ENCODE measurements at regions not wholly inside any gene's neighbourhood (a gene's known extent, or its start where the extent isn't known, plus 50 kb on each side); places are given as distances from the start of the nearest gene placed in this dataset.
"Not testable (repeated sequence)": the region's sequence is repeated elsewhere in the genome, so short reads cannot be mapped to it uniquely, and the experiment has no call there.

DNA sequence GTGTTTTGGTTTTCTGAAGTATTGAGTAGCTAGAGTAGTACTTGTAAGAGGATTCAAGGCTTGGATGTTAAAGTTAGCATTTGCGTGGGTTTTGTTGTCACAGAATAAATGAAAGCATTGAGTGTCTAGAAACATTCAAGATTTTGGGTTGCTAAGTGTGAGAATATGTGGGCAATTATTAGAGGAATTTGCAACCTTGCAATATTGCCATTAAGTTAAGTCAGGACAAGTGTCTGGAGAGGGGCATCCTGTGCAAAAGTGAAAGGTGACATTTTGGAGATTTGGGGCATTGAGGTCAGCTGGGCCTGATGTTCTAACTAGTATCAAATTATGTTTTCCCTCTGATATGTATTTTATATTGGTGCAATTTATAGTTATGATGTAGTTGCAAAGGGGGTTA is 533.9 kb upstream of the GRID2 start:
- DNase-seq (ENCODE audit: extremely low spot score): no peak
- TF ChIP-seq, protein P1, sequence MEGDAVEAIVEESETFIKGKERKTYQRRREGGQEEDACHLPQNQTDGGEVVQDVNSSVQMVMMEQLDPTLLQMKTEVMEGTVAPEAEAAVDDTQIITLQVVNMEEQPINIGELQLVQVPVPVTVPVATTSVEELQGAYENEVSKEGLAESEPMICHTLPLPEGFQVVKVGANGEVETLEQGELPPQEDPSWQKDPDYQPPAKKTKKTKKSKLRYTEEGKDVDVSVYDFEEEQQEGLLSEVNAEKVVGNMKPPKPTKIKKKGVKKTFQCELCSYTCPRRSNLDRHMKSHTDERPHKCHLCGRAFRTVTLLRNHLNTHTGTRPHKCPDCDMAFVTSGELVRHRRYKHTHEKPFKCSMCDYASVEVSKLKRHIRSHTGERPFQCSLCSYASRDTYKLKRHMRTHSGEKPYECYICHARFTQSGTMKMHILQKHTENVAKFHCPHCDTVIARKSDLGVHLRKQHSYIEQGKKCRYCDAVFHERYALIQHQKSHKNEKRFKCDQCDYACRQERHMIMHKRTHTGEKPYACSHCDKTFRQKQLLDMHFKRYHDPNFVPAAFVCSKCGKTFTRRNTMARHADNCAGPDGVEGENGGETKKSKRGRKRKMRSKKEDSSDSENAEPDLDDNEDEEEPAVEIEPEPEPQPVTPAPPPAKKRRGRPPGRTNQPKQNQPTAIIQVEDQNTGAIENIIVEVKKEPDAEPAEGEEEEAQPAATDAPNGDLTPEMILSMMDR (IDR thresholded peaks at IDR 0.05; ENCODE audit: control extremely low read depth, extremely low read depth, low read depth, missing control alignments): no peak
- POLR2A ChIA-PET: no interaction called here
- CTCF ChIA-PET: no interaction called here

DNA sequence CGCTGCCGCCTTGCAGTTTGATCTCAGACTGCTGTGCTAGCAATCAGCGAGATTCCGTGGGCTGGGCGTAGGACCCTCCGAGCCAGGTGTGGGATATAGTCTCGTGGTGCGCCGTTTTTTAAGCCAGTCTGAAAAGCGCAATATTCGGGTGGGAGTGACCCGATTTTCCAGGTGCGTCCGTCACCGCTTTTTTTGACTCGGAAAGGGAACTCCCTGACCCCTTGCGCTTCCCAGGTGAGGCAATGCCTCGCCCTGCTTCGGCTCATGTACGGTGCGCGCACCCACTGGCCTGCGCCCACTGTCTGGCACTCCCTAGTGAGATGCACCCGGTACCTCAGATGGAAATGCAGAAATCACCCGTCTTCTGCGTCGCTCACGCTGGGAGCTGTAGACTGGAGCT is 512.1 kb upstream of the GRID2 start:
- DNase-seq (ENCODE audit: extremely low spot score); POLR2A ChIA-PET; CTCF ChIA-PET: not testable (repeated sequence)

DNA sequence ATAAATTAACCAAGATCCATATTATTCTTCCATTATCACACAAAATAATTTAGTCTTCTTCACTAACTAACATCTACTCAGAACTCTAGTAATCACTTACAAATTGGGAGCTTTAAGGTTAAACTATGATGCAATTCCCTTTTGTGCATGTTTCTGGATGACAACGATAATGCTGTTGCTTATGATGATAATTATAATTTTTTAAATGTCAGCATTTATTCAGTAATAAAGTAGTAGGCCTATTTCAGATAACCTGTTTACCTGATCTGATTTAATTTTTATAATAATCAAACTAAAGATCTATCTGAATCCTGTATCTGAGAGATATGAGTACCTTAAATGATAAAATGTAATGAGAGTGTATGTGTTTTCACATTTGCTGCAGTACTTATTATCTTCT is 507.8 kb upstream of the GRID2 start:
- DNase-seq (ENCODE audit: extremely low spot score): no peak
- TF ChIP-seq, protein P1 (IDR thresholded peaks at IDR 0.05; ENCODE audit: control extremely low read depth, extremely low read depth, low read depth, missing control alignments): no peak
- POLR2A ChIA-PET: no interaction called here
- CTCF ChIA-PET: no interaction called here

DNA sequence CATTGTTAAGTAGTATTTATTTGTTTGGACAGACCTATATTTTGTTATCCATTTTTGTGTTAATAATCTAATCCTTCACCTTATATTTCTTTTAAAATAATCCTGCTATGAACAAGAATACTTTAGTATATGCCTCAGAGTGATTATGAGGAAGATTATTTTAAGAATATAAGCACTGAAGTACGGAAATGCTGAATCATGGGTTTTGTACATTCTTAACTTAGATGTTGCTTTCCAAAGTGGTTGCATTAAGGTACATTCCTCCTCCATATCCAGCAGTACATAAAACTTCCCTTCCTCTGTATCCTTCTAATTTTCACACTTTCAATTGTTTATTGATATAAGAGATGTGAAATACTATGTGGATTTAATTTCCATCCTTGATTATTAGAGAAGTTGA is 491.4 kb upstream of the GRID2 start:
- CTCF ChIA-PET: no interaction called here
- POLR2A ChIA-PET: no interaction called here
- TF ChIP-seq, protein P1 (IDR thresholded peaks at IDR 0.05; ENCODE audit: control extremely low read depth, extremely low read depth, low read depth, missing control alignments): no peak
- DNase-seq (ENCODE audit: extremely low spot score): no peak

DNA sequence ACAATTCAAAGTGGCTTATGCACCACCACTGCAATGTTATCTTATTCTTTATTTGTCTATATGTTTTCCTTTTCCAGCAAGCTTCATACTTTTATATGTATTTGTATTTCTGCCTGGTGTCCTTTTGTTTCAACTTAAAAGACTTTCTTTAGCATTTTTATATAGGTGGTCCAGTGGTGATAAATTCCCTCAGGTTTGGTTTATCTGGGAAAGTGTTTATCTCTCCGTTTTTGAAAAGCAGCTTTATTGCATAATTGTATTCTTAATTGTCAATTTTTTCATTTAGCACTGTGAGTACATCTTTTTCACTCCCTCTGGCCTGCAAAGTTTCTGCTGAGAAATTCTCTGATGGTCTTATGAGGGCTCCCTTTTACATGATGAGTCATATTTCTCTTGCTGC is 479.0 kb upstream of the GRID2 start:
- DNase-seq (ENCODE audit: extremely low spot score): no peak
- CTCF ChIA-PET: no interaction called here
- POLR2A ChIA-PET: no interaction called here
- TF ChIP-seq, protein P1 (IDR thresholded peaks at IDR 0.05; ENCODE audit: control extremely low read depth, extremely low read depth, low read depth, missing control alignments): no peak

DNA sequence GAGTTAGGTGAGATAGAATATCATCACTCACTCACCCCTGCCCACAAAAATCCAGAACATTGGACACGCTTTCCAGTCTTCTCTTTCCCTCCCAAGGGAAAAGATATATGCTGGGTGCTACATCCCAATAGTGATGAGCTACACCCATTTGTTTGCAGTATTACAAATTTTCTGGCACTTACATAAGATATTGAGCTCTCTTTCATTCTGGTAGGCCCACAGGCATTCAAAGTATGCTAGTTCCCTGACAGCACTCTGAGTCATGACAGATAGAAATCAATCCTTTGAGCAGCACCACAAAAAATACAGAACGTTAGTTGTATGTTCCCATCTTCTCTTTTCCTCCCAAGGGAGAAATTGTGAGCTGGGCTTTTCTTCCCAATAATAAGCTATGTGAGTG is 477.6 kb upstream of the GRID2 start:
- DNase-seq (ENCODE audit: extremely low spot score): no peak
- TF ChIP-seq, protein P1 (IDR thresholded peaks at IDR 0.05; ENCODE audit: control extremely low read depth, extremely low read depth, low read depth, missing control alignments): no peak
- ChIA-PET POLR2A (no interaction called here), CTCF (interaction anchor here (1.3 kb wide), 1 partner anchor 22 kb away, joined by 3 read pairs; no protein-coding TSS in a partner anchor)

DNA sequence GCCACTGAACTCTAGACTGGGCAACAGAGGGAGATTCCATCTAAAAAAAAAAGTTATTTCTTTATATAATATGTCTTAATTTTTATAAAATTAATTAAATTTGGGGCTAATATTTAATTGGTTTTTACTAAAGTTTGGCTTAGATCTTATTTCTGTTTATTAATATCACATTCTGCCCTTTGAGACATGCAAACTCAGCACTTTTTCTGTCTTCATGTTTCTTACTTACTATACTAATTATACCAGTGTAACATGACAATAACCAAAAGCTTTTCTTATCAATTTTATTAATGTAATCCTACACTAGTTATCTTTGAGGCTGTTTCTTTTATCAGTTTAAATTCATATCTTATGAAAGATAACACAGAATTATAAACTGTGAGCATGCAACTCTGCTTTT is 475.9 kb upstream of the GRID2 start:
- TF ChIP-seq, protein P1 (IDR thresholded peaks at IDR 0.05; ENCODE audit: control extremely low read depth, extremely low read depth, low read depth, missing control alignments): no peak
- POLR2A ChIA-PET: no interaction called here
- CTCF ChIA-PET: no interaction called here
- no peak for DNase-seq (ENCODE audit: extremely low spot score)
